ENCODE measurements at regions not wholly inside any gene's neighbourhood (a gene's known extent, or its start where the extent isn't known, plus 50 kb on each side); places are given as distances from the start of the nearest gene placed in this dataset.
A peak's percentile ranks its signal among the peaks of the same experiment; 100 is the strongest.

GRCh38 chr12:124398578-124399227 is 103.8 kb downstream of the RFLNA start:
- Histone ChIP-seq H3K4me1 (peaks cover 12 to 79% (median 61%) of the 10 kb centered on the region in 12 donors), H3K9me3 (no peaks in the 10 kb centered on the region), H3K4me3 (no peak overlapping the region), H3K36me3 (peaks cover 0 to 88% (median 56%) of the 10 kb centered on the region in 9 donors), H3K27ac (peak overlapping the region; percentile 16 to 96 (median 52)), H3K27me3 (no peaks in the 10 kb centered on the region)
- 52 to 80% (median 69%) methylated on average over 9 to 15 of the region's 15 CpGs for WGBS, 4 donors
- intact Hi-C loops (cut with DNase I) = no loop called here
- ATAC-seq = peak in 3 of 4 donors; percentile 9 to 63 (median 62)
- TF ChIP-seq CTCF (IDR thresholded peaks at IDR 0.05) (no peak), POLR2A (IDR thresholded peaks at IDR 0.05) (no peak)
- DNase-seq = peak in 3 of 5 donors; percentile 63 to 89 (median 88)

- Histone ChIP-seq H3K9me3 (no peaks in the 10 kb centered on the region), H3K4me3 (no peak overlapping the region), H3K27me3 (no peaks in the 10 kb centered on the region), H3K4me1 (peaks cover 16 to 79% (median 61%) of the 10 kb centered on the region in 12 donors), H3K36me3 (peaks cover 0 to 93% (median 56%) of the 10 kb centered on the region in 9 donors), H3K27ac (peak overlapping the region in 11 of 12 donors; percentile 16 to 96 (median 56))
- no peak for ATAC-seq
- WGBS, 4 donors = 77 to 85% (median 83%) methylated on average over 17 to 22 of the region's 22 CpGs
- no peak for TF ChIP-seq CTCF (IDR thresholded peaks at IDR 0.05)
- TF ChIP-seq POLR2A (IDR thresholded peaks at IDR 0.05) = no peak
- intact Hi-C loops (cut with DNase I) = no loop called here
- peak in 2 of 5 donors; percentile 62 to 69 for DNase-seq
Measured at GRCh38 chr12:124397807-124398577, 103.1 kb downstream of the RFLNA start.

- H3K36me3 ChIP-seq = peaks cover 0 to 89% (median 54%) of the 10 kb centered on the region in 9 donors
- intact Hi-C loops (cut with DNase I) = no loop called here
- H3K4me3 ChIP-seq = no peak overlapping the region
- peaks cover 23 to 79% (median 63%) of the 10 kb centered on the region in 12 donors for H3K4me1 ChIP-seq
- DNase-seq = no peak
- WGBS, 4 donors = 37 to 94% (median 47%) methylated on average over 3 to 7 of the region's 7 CpGs; no CpG with 5 or more reads in 1 of the 4 donors
- peak overlapping the region in 9 of 12 donors; percentile 35 to 96 (median 68) for H3K27ac ChIP-seq
- no peak for ATAC-seq
- no peaks in the 10 kb centered on the region for H3K27me3 ChIP-seq
- no peak for TF ChIP-seq POLR2A (IDR thresholded peaks at IDR 0.05)
- TF ChIP-seq CTCF (IDR thresholded peaks at IDR 0.05) = no peak
- no peaks in the 10 kb centered on the region for H3K9me3 ChIP-seq
Measured at GRCh38 chr12:124397399-124397679, 102.4 kb downstream of the RFLNA start.
